ENCODE measurements at regions not wholly inside any gene's neighbourhood (a gene's known extent, or its start where the extent isn't known, plus 50 kb on each side); places are given as distances from the start of the nearest gene placed in this dataset.

DNA sequence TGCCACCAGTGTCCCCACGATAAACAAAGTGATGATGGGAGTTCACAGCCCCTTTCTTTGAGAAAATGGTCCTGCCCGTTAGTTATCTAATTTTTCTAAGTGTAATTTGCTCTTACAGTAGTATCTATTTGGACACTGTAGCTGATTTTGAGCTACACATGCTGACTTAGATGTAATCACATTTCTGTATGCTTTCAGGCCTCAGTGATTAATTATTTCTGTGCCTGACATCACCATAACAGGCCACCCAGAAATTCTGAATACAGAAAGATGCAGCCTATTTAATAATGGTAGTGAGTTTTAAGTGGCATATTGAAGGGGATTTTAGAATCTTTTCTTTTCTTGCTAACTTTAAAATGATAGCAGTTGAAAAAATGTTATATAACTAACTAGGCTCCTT is 147.6 kb upstream of the ANXA10 start:
- no peak for TF ChIP-seq RFX1 (IDR thresholded peaks at IDR 0.05)
- TF ChIP-seq YY1 (IDR thresholded peaks at IDR 0.05; ENCODE audit: insufficient read depth, insufficient replicate concordance, low read depth, low read length), result no peak
- TF ChIP-seq POLR2AphosphoS5 (IDR thresholded peaks at IDR 0.05; ENCODE audit: low read depth, low read length), result no peak
- TF ChIP-seq ZNF501 (CRISPR knock-in tag; IDR thresholded peaks at IDR 0.05), result no peak
- no peak for TF ChIP-seq ZNF225 (CRISPR knock-in tag; IDR thresholded peaks at IDR 0.05)
- no peak for TF ChIP-seq ZNF687 (CRISPR knock-in tag; IDR thresholded peaks at IDR 0.05)

Data from HepG2 (cell line).